ENCODE measurements at regions not wholly inside any gene's neighbourhood (a gene's known extent, or its start where the extent isn't known, plus 50 kb on each side); places are given as distances from the start of the nearest gene placed in this dataset.

DNA sequence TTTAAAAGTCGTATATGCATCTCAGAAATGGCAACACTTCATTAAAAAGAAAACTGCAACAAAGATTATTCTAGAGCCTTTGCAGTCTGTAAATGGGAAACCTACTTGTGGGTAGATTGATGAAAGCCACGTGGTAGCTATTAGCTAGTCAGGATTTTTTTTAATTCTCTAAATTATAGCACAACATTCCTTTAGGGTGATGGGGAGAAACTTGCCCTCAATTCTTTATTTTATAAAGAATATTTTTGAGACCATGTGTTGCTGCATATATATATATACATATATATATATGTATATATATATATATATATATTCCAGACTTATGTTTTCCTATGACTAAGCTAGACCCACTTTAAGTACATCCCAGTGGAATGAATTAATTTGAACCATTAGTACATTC is 118.0 kb downstream of the PPP1R3A start (continued):
- TF ChIP-seq SMARCA5 (IDR thresholded peaks at IDR 0.05), result no peak
- TF ChIP-seq, protein P1, sequence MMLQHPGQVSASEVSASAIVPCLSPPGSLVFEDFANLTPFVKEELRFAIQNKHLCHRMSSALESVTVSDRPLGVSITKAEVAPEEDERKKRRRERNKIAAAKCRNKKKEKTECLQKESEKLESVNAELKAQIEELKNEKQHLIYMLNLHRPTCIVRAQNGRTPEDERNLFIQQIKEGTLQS (IDR thresholded peaks at IDR 0.05; ENCODE audit: borderline replicate concordance, extremely low read depth, low read depth, low read length), result no peak
- TF ChIP-seq RFX5 (IDR thresholded peaks at IDR 0.05; ENCODE audit: low read depth, low read length), result no peak

DNA sequence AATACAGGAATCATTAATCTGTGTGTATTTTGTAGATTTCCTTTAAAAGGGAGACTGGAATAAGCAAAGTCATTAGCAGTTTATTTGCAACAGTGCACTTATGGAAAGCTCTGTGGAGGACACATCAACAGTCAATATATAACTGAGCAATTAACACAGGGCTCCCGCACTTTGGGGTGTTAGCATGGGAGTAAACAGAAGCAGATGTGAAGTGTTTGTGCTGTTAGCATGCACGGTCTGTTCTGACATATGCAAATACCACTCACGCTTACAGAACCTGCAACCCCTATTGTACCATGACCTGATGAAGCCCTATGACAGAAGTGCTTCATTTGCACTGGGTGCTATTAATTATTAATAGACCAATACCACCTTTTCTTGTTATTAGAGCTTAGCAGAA is 118.9 kb downstream of the PPP1R3A start:
- ChIA-PET POLR2A (no interaction called here), SMC1A (ENCODE audit: uncharacterized antibody, unreplicated experiment) (interaction anchor here (1.1 kb wide), 1 partner anchor 25 kb away, joined by 3 read pairs; no protein-coding TSS in a partner anchor), RAD21 (ENCODE audit: unreplicated experiment) (no interaction called here), CTCF (no interaction called here)
- Histone ChIP-seq H3K4me3 (no peak overlapping the region), H3K4me2 (ENCODE audit: control insufficient read depth, insufficient read depth) (no peak overlapping the region), H3K9me3 (replicated peaks; ENCODE audit: control insufficient read depth, insufficient read depth, low read length) (no peaks in the 10 kb centered on the region), H3K27me3 (replicated peaks in 1 of 2; ENCODE audit: control insufficient read depth in 2 of 2, insufficient read depth in 2 of 2, low read length in 1 of 2) (no peaks in the 10 kb centered on the region), H3K4me1 (ENCODE audit: control insufficient read depth, insufficient read depth, low read length) (no peaks in the 10 kb centered on the region), H3K36me3 (ENCODE audit: control insufficient read depth in 2 of 2, insufficient read depth in 2 of 2, low read length in 1 of 2) (no peaks in the 10 kb centered on the region), H4K20me1 (ENCODE audit: control insufficient read depth, insufficient read depth) (no peaks in the 10 kb centered on the region), H3K79me2 (ENCODE audit: control insufficient read depth, insufficient read depth, low read length) (no peaks in the 10 kb centered on the region), H3K27ac (ENCODE audit: control insufficient read depth, insufficient read depth) (no peak overlapping the region), H2AFZ (ENCODE audit: control insufficient read depth, low read depth, low read length) (no peak overlapping the region), H3K9ac (ENCODE audit: control insufficient read depth, insufficient read depth, low read length) (no peak overlapping the region)
- BruUV-seq (replicated peaks), result no TSS peak
- DNase-seq (ENCODE audit: low read depth, low spot score) (peak; percentile 28), ATAC-seq (peak; percentile 99), FAIRE-seq (no peak)
- WGBS (ENCODE audit: insufficient coverage, insufficient replicate concordance, low lambda C conversion rate, missing lambda C conversion rate), result 8% methylated on average over 3 of the region's 3 CpGs
- in situ Hi-C loops (cut with MboI), result loop anchor here (5.0 kb wide), 1 partner anchor 48 kb away; no protein-coding TSS in a partner anchor
- intact Hi-C loops (cut with micrococcal nuclease; ENCODE audit: unreplicated experiment), result no loop called here
- TF ChIP-seq EP300 (IDR thresholded peaks at IDR 0.05; ENCODE audit: borderline replicate concordance in 1 of 2, control insufficient read depth in 1 of 2, low read depth in 2 of 2, low read length in 2 of 2) (peak; percentile 27 to 77; a peak in 3 of 4 replicates), ATF7 (IDR thresholded peaks at IDR 0.05; ENCODE audit: low read depth) (peak; percentile 71; the same call in 1 of the 2 replicates), BHLHE40 (IDR thresholded peaks at IDR 0.05; ENCODE audit: borderline replicate concordance in 1 of 2, low read depth in 2 of 2, low read length in 1 of 2) (peak; percentile 92 to 93), POU2F2 (IDR thresholded peaks at IDR 0.05; ENCODE audit: borderline replicate concordance, low read depth, low read length) (peak; percentile 56; the same call in 1 of the 3 replicates), ZNF687 (IDR thresholded peaks at IDR 0.05) (no peak), RFX5 (IDR thresholded peaks at IDR 0.05; ENCODE audit: low read depth, low read length) (no peak), PKNOX1 (IDR thresholded peaks at IDR 0.05) (peak; percentile 54), IKZF2 (IDR thresholded peaks at IDR 0.05) (peak; percentile 57 to 59; a peak in 2 of 4 replicates), NFYB (IDR thresholded peaks at IDR 0.05; ENCODE audit: insufficient read depth, low read depth, low read length) (no peak)
- TF ChIP-seq, protein P2, sequence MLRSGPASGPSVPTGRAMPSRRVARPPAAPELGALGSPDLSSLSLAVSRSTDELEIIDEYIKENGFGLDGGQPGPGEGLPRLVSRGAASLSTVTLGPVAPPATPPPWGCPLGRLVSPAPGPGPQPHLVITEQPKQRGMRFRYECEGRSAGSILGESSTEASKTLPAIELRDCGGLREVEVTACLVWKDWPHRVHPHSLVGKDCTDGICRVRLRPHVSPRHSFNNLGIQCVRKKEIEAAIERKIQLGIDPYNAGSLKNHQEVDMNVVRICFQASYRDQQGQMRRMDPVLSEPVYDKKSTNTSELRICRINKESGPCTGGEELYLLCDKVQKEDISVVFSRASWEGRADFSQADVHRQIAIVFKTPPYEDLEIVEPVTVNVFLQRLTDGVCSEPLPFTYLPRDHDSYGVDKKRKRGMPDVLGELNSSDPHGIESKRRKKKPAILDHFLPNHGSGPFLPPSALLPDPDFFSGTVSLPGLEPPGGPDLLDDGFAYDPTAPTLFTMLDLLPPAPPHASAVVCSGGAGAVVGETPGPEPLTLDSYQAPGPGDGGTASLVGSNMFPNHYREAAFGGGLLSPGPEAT (IDR thresholded peaks at IDR 0.05; ENCODE audit: low read depth), result peak; percentile 47; the same call in 1 of the 2 replicates
- TF ChIP-seq, protein P3, sequence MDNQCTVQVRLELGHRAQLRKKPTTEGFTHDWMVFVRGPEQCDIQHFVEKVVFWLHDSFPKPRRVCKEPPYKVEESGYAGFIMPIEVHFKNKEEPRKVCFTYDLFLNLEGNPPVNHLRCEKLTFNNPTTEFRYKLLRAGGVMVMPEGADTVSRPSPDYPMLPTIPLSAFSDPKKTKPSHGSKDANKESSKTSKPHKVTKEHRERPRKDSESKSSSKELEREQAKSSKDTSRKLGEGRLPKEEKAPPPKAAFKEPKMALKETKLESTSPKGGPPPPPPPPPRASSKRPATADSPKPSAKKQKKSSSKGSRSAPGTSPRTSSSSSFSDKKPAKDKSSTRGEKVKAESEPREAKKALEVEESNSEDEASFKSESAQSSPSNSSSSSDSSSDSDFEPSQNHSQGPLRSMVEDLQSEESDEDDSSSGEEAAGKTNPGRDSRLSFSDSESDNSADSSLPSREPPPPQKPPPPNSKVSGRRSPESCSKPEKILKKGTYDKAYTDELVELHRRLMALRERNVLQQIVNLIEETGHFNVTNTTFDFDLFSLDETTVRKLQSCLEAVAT (IDR thresholded peaks at IDR 0.05), result 0 out of 2 replicates have a peak, but pooled peaks have one; percentile 23
